ENCODE measurements at regions not wholly inside any gene's neighbourhood (a gene's known extent, or its start where the extent isn't known, plus 50 kb on each side); places are given as distances from the start of the nearest gene placed in this dataset.

- no peak overlapping the region for H3K4me3 ChIP-seq (ENCODE audit: low read depth, low read length)
- no peak for DNase-seq (ENCODE audit: low read depth)
These were observed 152.9 kb upstream of the DDX18 start for GRCh38 chr2:117661619-117662018.

GRCh38 chr2:117674172-117674571 is 140.3 kb upstream of the DDX18 start:
- no peak for DNase-seq (ENCODE audit: low read depth)
- H3K4me3 ChIP-seq (ENCODE audit: low read depth, low read length) = no peak overlapping the region

- DNase-seq (ENCODE audit: low read depth) = no peak
- no peak overlapping the region for H3K4me3 ChIP-seq (ENCODE audit: low read depth, low read length)
These were observed 134.5 kb upstream of the DDX18 start for GRCh38 chr2:117679952-117680351.

- DNase-seq (ENCODE audit: low read depth) = no peak
- H3K4me3 ChIP-seq (ENCODE audit: low read depth, low read length) = no peak overlapping the region
These were observed 129.6 kb upstream of the DDX18 start for GRCh38 chr2:117684919-117685318.

GRCh38 chr2:117686699-117687098 is 127.8 kb upstream of the DDX18 start:
- DNase-seq (ENCODE audit: low read depth) = no peak
- H3K4me3 ChIP-seq (ENCODE audit: low read depth, low read length) = no peak overlapping the region

GRCh38 chr2:117691595-117691994 is 122.9 kb upstream of the DDX18 start:
- no peak overlapping the region for H3K4me3 ChIP-seq (ENCODE audit: low read depth, low read length)
- no peak for DNase-seq (ENCODE audit: low read depth)

GRCh38 chr2:117692001-117692763 is 122.3 kb upstream of the DDX18 start:
- no peak for DNase-seq (ENCODE audit: low read depth)
- H3K4me3 ChIP-seq (ENCODE audit: low read depth, low read length) = no peak overlapping the region

GRCh38 chr2:117693154-117693553 is 121.3 kb upstream of the DDX18 start:
- no peak for DNase-seq (ENCODE audit: low read depth)
- no peak overlapping the region for H3K4me3 ChIP-seq (ENCODE audit: low read depth, low read length)

- DNase-seq (ENCODE audit: low read depth) = no peak
- no peak overlapping the region for H3K4me3 ChIP-seq (ENCODE audit: low read depth, low read length)
These were observed 120.8 kb upstream of the DDX18 start for GRCh38 chr2:117693651-117694050.

- H3K4me3 ChIP-seq (ENCODE audit: low read depth, low read length) = no peak overlapping the region
- DNase-seq (ENCODE audit: low read depth) = no peak
These were observed 116.2 kb upstream of the DDX18 start for GRCh38 chr2:117698287-117698686.

GRCh38 chr2:117698819-117699218 is 115.7 kb upstream of the DDX18 start:
- DNase-seq (ENCODE audit: low read depth) = no peak

GRCh38 chr2:117700471-117700870 is 114.0 kb upstream of the DDX18 start:
- no peak overlapping the region for H3K4me3 ChIP-seq (ENCODE audit: low read depth, low read length)
- DNase-seq (ENCODE audit: low read depth) = no peak

More at GRCh38 chr2:117698819-117699218, 115.7 kb upstream of the DDX18 start:
- no peak overlapping the region for H3K4me3 ChIP-seq (ENCODE audit: low read depth, low read length)

- no peak for DNase-seq (ENCODE audit: low read depth)
- no peak overlapping the region for H3K4me3 ChIP-seq (ENCODE audit: low read depth, low read length)
These were observed 113.1 kb upstream of the DDX18 start for GRCh38 chr2:117701365-117701764.

GRCh38 chr2:117702098-117702497 is 112.4 kb upstream of the DDX18 start:
- no peak overlapping the region for H3K4me3 ChIP-seq (ENCODE audit: low read depth, low read length)
- no peak for DNase-seq (ENCODE audit: low read depth)

- no peak for DNase-seq (ENCODE audit: low read depth)
- H3K4me3 ChIP-seq (ENCODE audit: low read depth, low read length) = no peak overlapping the region
These were observed 110.6 kb upstream of the DDX18 start for GRCh38 chr2:117703858-117704257.

- DNase-seq (ENCODE audit: low read depth) = no peak
These were observed 109.7 kb upstream of the DDX18 start for GRCh38 chr2:117704818-117705217.

GRCh38 chr2:117707874-117708273 is 106.6 kb upstream of the DDX18 start:
- no peak overlapping the region for H3K4me3 ChIP-seq (ENCODE audit: low read depth, low read length)
- DNase-seq (ENCODE audit: low read depth) = no peak

More at GRCh38 chr2:117704818-117705217, 109.7 kb upstream of the DDX18 start:
- no peak overlapping the region for H3K4me3 ChIP-seq (ENCODE audit: low read depth, low read length)

- H3K4me3 ChIP-seq (ENCODE audit: low read depth, low read length) = no peak overlapping the region
- DNase-seq (ENCODE audit: low read depth) = no peak
These were observed 101.8 kb upstream of the DDX18 start for GRCh38 chr2:117712684-117713083.

GRCh38 chr2:117714110-117714509 is 100.4 kb upstream of the DDX18 start:
- no peak for DNase-seq (ENCODE audit: low read depth)

GRCh38 chr2:117714745-117715417 is 99.6 kb upstream of the DDX18 start:
- H3K4me3 ChIP-seq (ENCODE audit: low read depth, low read length) = no peak overlapping the region
- no peak for DNase-seq (ENCODE audit: low read depth)

More at GRCh38 chr2:117714110-117714509, 100.4 kb upstream of the DDX18 start:
- H3K4me3 ChIP-seq (ENCODE audit: low read depth, low read length) = no peak overlapping the region

- no peak overlapping the region for H3K4me3 ChIP-seq (ENCODE audit: low read depth, low read length)
- DNase-seq (ENCODE audit: low read depth) = no peak
These were observed 98.0 kb upstream of the DDX18 start for GRCh38 chr2:117716505-117716904.
